Neural cell (in vitro differentiated cells): ENCODE measurements at regions not wholly inside any gene's neighbourhood (a gene's known extent, or its start where the extent isn't known, plus 50 kb on each side); places are given as distances from the start of the nearest gene placed in this dataset.
A peak's percentile ranks its signal among the peaks of the same experiment; 100 is the strongest.
"Not testable (repeated sequence)": the region's sequence is repeated elsewhere in the genome, so short reads cannot be mapped to it uniquely, and the experiment has no call there.

Experiments used
- H2AFZ ChIP-seq: fragments of 200-600, 300-800 bp; sonication (generic), shearing (Covaris generic); 2 replicates; pipeline ENCODE4 v1.6.0; 2014; ENCODE audit warnings: low read depth, mild to moderate bottlenecking, antibody characterized with exemption, low read length, moderate library complexity
- H3F3A ChIP-seq: fragments of 200-600 bp; shearing (Covaris generic); 2 replicates; pipeline ENCODE4 v1.6.1; 2016; ENCODE audit warnings: mild to moderate bottlenecking, moderate library complexity, mixed read lengths, antibody characterized with exemption, low read length; ENCODE audit not compliant: insufficient read depth, poor library complexity, severe bottlenecking
- H3K27ac ChIP-seq: fragments of 200-600, 300-800 bp; sonication (generic), shearing (Covaris generic); 2 replicates; pipeline ENCODE4 v1.5.1; 2014; ENCODE audit warnings: mild to moderate bottlenecking, low read length, moderate library complexity
- H3K27me3 ChIP-seq: fragments of 300-800, 200-600 bp; sonication (generic), shearing (Covaris generic); 2 replicates; pipeline ENCODE4 v1.6.0; 2014; ENCODE audit warnings: mild to moderate bottlenecking, low read depth, low read length, moderate library complexity; ENCODE audit not compliant: insufficient read depth
- H3K36me3 ChIP-seq: fragments of 300-800, 200-600 bp; sonication (generic), shearing (Covaris generic); 2 replicates; pipeline ENCODE4 v1.5.1; 2014; ENCODE audit warnings: mild to moderate bottlenecking, antibody characterized with exemption, low read length, moderate library complexity; ENCODE audit not compliant: insufficient read depth
- H3K4me2 ChIP-seq: fragments of 300-800, 200-600 bp; sonication (generic), shearing (Covaris generic); 2 replicates; pipeline ENCODE4 v1.6.0; 2014; ENCODE audit warnings: mild to moderate bottlenecking, low read length
- H3K4me3 ChIP-seq: fragments of 300-800, 200-600 bp; sonication (generic), shearing (Covaris generic); 2 replicates; pipeline ENCODE4 v1.5.1; 2014; ENCODE audit warnings: mild to moderate bottlenecking, low read length, moderate library complexity
- H3K79me2 ChIP-seq: fragments of 200-600 bp; shearing (Covaris generic); replicated peaks from 2 replicates; pipeline ENCODE4 v1.6.0; 2014; ENCODE audit warnings: mild to moderate bottlenecking, low read length, moderate library complexity; ENCODE audit not compliant: insufficient read depth
- H3K9ac ChIP-seq: fragments of 300-800, 200-600 bp; sonication (generic), shearing (Covaris generic); 2 replicates; pipeline ENCODE4 v1.6.1; 2016; ENCODE audit warnings: mild to moderate bottlenecking, low read length, mixed read lengths
- H3K9me2 ChIP-seq: fragments of 200-600 bp; shearing (Covaris generic); 2 replicates; pipeline ENCODE4 v1.6.1; 2016; ENCODE audit warnings: mild to moderate bottlenecking, low read length, mixed read lengths; ENCODE audit not compliant: insufficient read depth
- H3K9me3 ChIP-seq: fragments of 200-600, 300-800 bp; sonication (generic), shearing (Covaris generic); 2 replicates; pipeline ENCODE4 v1.6.1; 2016; ENCODE audit warnings: mild to moderate bottlenecking, mixed run types, low read length, moderate library complexity, mixed read lengths
- H4K20me1 ChIP-seq: fragments of 200-600 bp; shearing (Covaris generic); 2 replicates; pipeline ENCODE4 v1.6.1; 2016; ENCODE audit warnings: mild to moderate bottlenecking, mixed run types; ENCODE audit not compliant: insufficient read depth
- CTCF ChIP-seq: fragments of 450-650 bp; IDR thresholded peaks from 2 replicates; pipeline ENCODE4 v1.5.1; 2014; ENCODE audit warnings: antibody characterized with exemption, mild to moderate bottlenecking, moderate library complexity; ENCODE audit not compliant: poor library complexity, severe bottlenecking
- EP300 ChIP-seq: fragments of 450-650 bp; conservative IDR thresholded peaks from 2 replicates; pipeline ENCODE4 v1.6.1; 2014; ENCODE audit warnings: antibody characterized with exemption, mild to moderate bottlenecking, moderate library complexity; ENCODE audit not compliant: poor library complexity, severe bottlenecking
- EZH2 ChIP-seq: fragments of 200-600, 300-800 bp; shearing (Covaris generic), sonication (generic); IDR thresholded peaks from 2 replicates; pipeline ENCODE4 v1.6.1; 2014; ENCODE audit warnings: antibody characterized with exemption, low read length, borderline replicate concordance, mild to moderate bottlenecking; ENCODE audit not compliant: insufficient read depth, poor library complexity, severe bottlenecking
- MXI1 ChIP-seq: fragments of 450-650 bp; conservative IDR thresholded peaks from 2 replicates; pipeline ENCODE4 v1.6.1; 2014; ENCODE audit warnings: antibody characterized with exemption, mild to moderate bottlenecking; ENCODE audit not compliant: poor library complexity, severe bottlenecking
- POLR2AphosphoS5 ChIP-seq: IDR thresholded peaks from 2 replicates; pipeline ENCODE4 v1.6.1; 2012
- RAD21 ChIP-seq: fragments of 450-650 bp; conservative IDR thresholded peaks from 2 replicates; pipeline ENCODE4 v1.6.1; 2014; ENCODE audit warnings: antibody characterized with exemption, mild to moderate bottlenecking, moderate library complexity
- REST ChIP-seq: IDR thresholded peaks from 2 replicates; pipeline ENCODE4 v1.6.1; 2012; ENCODE audit warnings: borderline replicate concordance
- SMC3 ChIP-seq: fragments of 450-650 bp; conservative IDR thresholded peaks from 2 replicates; pipeline ENCODE4 v1.6.1; 2014; ENCODE audit warnings: antibody characterized with exemption, mild to moderate bottlenecking, moderate library complexity; ENCODE audit not compliant: poor library complexity
- TAF1 ChIP-seq: IDR thresholded peaks from 2 replicates; pipeline ENCODE4 v1.6.1; 2012; ENCODE audit warnings: low read depth

- no peaks in the 10 kb centered on the region for H3K36me3 ChIP-seq
- H3K79me2 ChIP-seq = no peaks in the 10 kb centered on the region
- no peaks in the 10 kb centered on the region for H3F3A ChIP-seq
- no peaks in the 10 kb centered on the region for H3K27me3 ChIP-seq
- H3K9me3 ChIP-seq = peaks cover 3% of the 10 kb centered on the region
- no peak overlapping the region for H2AFZ ChIP-seq
- H3K4me2 ChIP-seq = no peak overlapping the region
- H3K4me3 ChIP-seq = no peak overlapping the region
- no peaks in the 10 kb centered on the region for H4K20me1 ChIP-seq
- TF ChIP-seq TAF1 (no peak), POLR2AphosphoS5 (no peak), MXI1 (no peak), EP300 (no peak), EZH2 (no peak), RAD21 (no peak), CTCF (no peak), SMC3 (no peak), REST (no peak)
- H3K9me2 ChIP-seq = no peaks in the 10 kb centered on the region
- H3K27ac ChIP-seq = no peak overlapping the region
- no peak overlapping the region for H3K9ac ChIP-seq
Observed at GRCh38 chr2:75828826-75829225, 118.1 kb upstream of the GCFC2 start.

- not testable (repeated sequence) for H3F3A ChIP-seq, H3K27ac ChIP-seq, H3K27me3 ChIP-seq, H3K4me2 ChIP-seq, H3K9me3 ChIP-seq, H3K4me3 ChIP-seq, H3K9ac ChIP-seq, H3K9me2 ChIP-seq, H3K36me3 ChIP-seq, H3K79me2 ChIP-seq, H4K20me1 ChIP-seq
- H2AFZ ChIP-seq = peak overlapping the region; percentile 4
Observed at GRCh38 chr2:75823515-75823914, 112.8 kb upstream of the GCFC2 start.

- H2AFZ ChIP-seq = no peak overlapping the region
- no peaks in the 10 kb centered on the region for H3K27me3 ChIP-seq
- no peak overlapping the region for H3K4me2 ChIP-seq
- H3K9me2 ChIP-seq = no peaks in the 10 kb centered on the region
- no peak for TF ChIP-seq SMC3
- no peak for TF ChIP-seq TAF1
- TF ChIP-seq POLR2AphosphoS5 = no peak
- no peak for TF ChIP-seq EZH2
- TF ChIP-seq REST = no peak
- no peak for TF ChIP-seq EP300
- no peaks in the 10 kb centered on the region for H4K20me1 ChIP-seq
- H3K9ac ChIP-seq = no peak overlapping the region
- H3K36me3 ChIP-seq = no peaks in the 10 kb centered on the region
- no peaks in the 10 kb centered on the region for H3K79me2 ChIP-seq
- H3K4me3 ChIP-seq = no peak overlapping the region
- H3K27ac ChIP-seq = no peak overlapping the region
- peaks cover 3% of the 10 kb centered on the region for H3K9me3 ChIP-seq
- H3F3A ChIP-seq = no peaks in the 10 kb centered on the region
Observed at GRCh38 chr2:75822336-75822735, 111.6 kb upstream of the GCFC2 start.
